ENCODE measurements at regions not wholly inside any gene's neighbourhood (a gene's known extent, or its start where the extent isn't known, plus 50 kb on each side); places are given as distances from the start of the nearest gene placed in this dataset.

- H3K36me3 ChIP-seq (ENCODE audit: control insufficient read depth in 3 of 3, insufficient read depth in 3 of 3, low read length in 3 of 3), result no peaks in the 10 kb centered on the region
- peaks cover 7 to 24% (median 9%) of the 10 kb centered on the region in 3 donors for H3K4me1 ChIP-seq (ENCODE audit: control insufficient read depth in 3 of 3, insufficient read depth in 3 of 3, low read length in 3 of 3)
- H3K27me3 ChIP-seq (ENCODE audit: control insufficient read depth in 3 of 3, insufficient read depth in 3 of 3, low read length in 3 of 3), result no peaks in the 10 kb centered on the region
- H3K4me3 ChIP-seq (ENCODE audit: low read length in 3 of 3), result peak overlapping the region in 2 of 3 donors; percentile 10 to 36
- no peaks in the 10 kb centered on the region for H3K9me3 ChIP-seq (ENCODE audit: control insufficient read depth in 3 of 3, low read length in 3 of 3)
- H3K27ac ChIP-seq (ENCODE audit: low read depth, low read length), result peak overlapping the region; percentile 63
- H3K9ac ChIP-seq (ENCODE audit: low read depth in 1 of 3, low read length in 3 of 3), result no peak overlapping the region
These were observed 234.4 kb downstream of the LTN1 start for GRCh38 chr21:28758042-28758882.

- no peak overlapping the region for H3K4me3 ChIP-seq (ENCODE audit: low read length in 3 of 3)
- peaks cover 7 to 11% (median 9%) of the 10 kb centered on the region in 3 donors for H3K4me1 ChIP-seq (ENCODE audit: control insufficient read depth in 3 of 3, insufficient read depth in 3 of 3, low read length in 3 of 3)
- no peaks in the 10 kb centered on the region for H3K36me3 ChIP-seq (ENCODE audit: control insufficient read depth in 3 of 3, insufficient read depth in 3 of 3, low read length in 3 of 3)
- no peaks in the 10 kb centered on the region for H3K9me3 ChIP-seq (ENCODE audit: control insufficient read depth in 3 of 3, low read length in 3 of 3)
- H3K27ac ChIP-seq (ENCODE audit: low read depth, low read length), result peak overlapping the region; percentile 29
- H3K9ac ChIP-seq (ENCODE audit: low read depth in 1 of 3, low read length in 3 of 3), result no peak overlapping the region
- no peaks in the 10 kb centered on the region for H3K27me3 ChIP-seq (ENCODE audit: control insufficient read depth in 3 of 3, insufficient read depth in 3 of 3, low read length in 3 of 3)
These were observed 237.8 kb downstream of the LTN1 start for GRCh38 chr21:28754862-28755261.

- Histone ChIP-seq H3K36me3 (ENCODE audit: control insufficient read depth in 3 of 3, insufficient read depth in 3 of 3, low read length in 3 of 3) (no peaks in the 10 kb centered on the region), H3K9ac (ENCODE audit: low read depth in 1 of 3, low read length in 3 of 3) (no peak overlapping the region), H3K27ac (ENCODE audit: low read depth, low read length) (peak overlapping the region; percentile 5), H3K9me3 (ENCODE audit: control insufficient read depth in 3 of 3, low read length in 3 of 3) (no peaks in the 10 kb centered on the region), H3K4me1 (ENCODE audit: control insufficient read depth in 3 of 3, insufficient read depth in 3 of 3, low read length in 3 of 3) (peaks cover 7 to 10% (median 9%) of the 10 kb centered on the region in 3 donors), H3K27me3 (ENCODE audit: control insufficient read depth in 3 of 3, insufficient read depth in 3 of 3, low read length in 3 of 3) (no peaks in the 10 kb centered on the region), H3K4me3 (ENCODE audit: low read length in 3 of 3) (no peak overlapping the region)
These were observed 238.5 kb downstream of the LTN1 start for GRCh38 chr21:28754127-28754611.

GRCh38 chr21:28752131-28752530 is 240.5 kb downstream of the LTN1 start:
- Histone ChIP-seq H3K27ac (ENCODE audit: low read depth, low read length) (no peak overlapping the region), H3K4me3 (ENCODE audit: low read length in 3 of 3) (no peak overlapping the region), H3K4me1 (ENCODE audit: control insufficient read depth in 3 of 3, insufficient read depth in 3 of 3, low read length in 3 of 3) (peaks cover 0 to 3% (median 0%) of the 10 kb centered on the region in 3 donors), H3K36me3 (ENCODE audit: control insufficient read depth in 3 of 3, insufficient read depth in 3 of 3, low read length in 3 of 3) (no peaks in the 10 kb centered on the region), H3K9ac (ENCODE audit: low read depth in 1 of 3, low read length in 3 of 3) (no peak overlapping the region), H3K9me3 (ENCODE audit: control insufficient read depth in 3 of 3, low read length in 3 of 3) (no peaks in the 10 kb centered on the region), H3K27me3 (ENCODE audit: control insufficient read depth in 3 of 3, insufficient read depth in 3 of 3, low read length in 3 of 3) (no peaks in the 10 kb centered on the region)

- Histone ChIP-seq H3K27ac (ENCODE audit: low read depth, low read length) (no peak overlapping the region), H3K9me3 (ENCODE audit: control insufficient read depth in 3 of 3, low read length in 3 of 3) (no peaks in the 10 kb centered on the region), H3K36me3 (ENCODE audit: control insufficient read depth in 3 of 3, insufficient read depth in 3 of 3, low read length in 3 of 3) (no peaks in the 10 kb centered on the region), H3K27me3 (ENCODE audit: control insufficient read depth in 3 of 3, insufficient read depth in 3 of 3, low read length in 3 of 3) (no peaks in the 10 kb centered on the region), H3K4me1 (ENCODE audit: control insufficient read depth in 3 of 3, insufficient read depth in 3 of 3, low read length in 3 of 3) (peaks cover 0 to 3% (median 0%) of the 10 kb centered on the region in 3 donors), H3K4me3 (ENCODE audit: low read length in 3 of 3) (no peak overlapping the region), H3K9ac (ENCODE audit: low read depth in 1 of 3, low read length in 3 of 3) (no peak overlapping the region)
These were observed 241.5 kb downstream of the LTN1 start for GRCh38 chr21:28751176-28751575.

- peaks cover 0 to 3% (median 0%) of the 10 kb centered on the region in 3 donors for H3K4me1 ChIP-seq (ENCODE audit: control insufficient read depth in 3 of 3, insufficient read depth in 3 of 3, low read length in 3 of 3)
- no peak overlapping the region for H3K27ac ChIP-seq (ENCODE audit: low read depth, low read length)
These were observed 242.1 kb downstream of the LTN1 start for GRCh38 chr21:28750565-28750964.

GRCh38 chr21:28749536-28749935 is 243.1 kb downstream of the LTN1 start:
- Histone ChIP-seq H3K9me3 (ENCODE audit: control insufficient read depth in 3 of 3, low read length in 3 of 3) (no peaks in the 10 kb centered on the region), H3K9ac (ENCODE audit: low read depth in 1 of 3, low read length in 3 of 3) (no peak overlapping the region), H3K27ac (ENCODE audit: low read depth, low read length) (no peak overlapping the region), H3K27me3 (ENCODE audit: control insufficient read depth in 3 of 3, insufficient read depth in 3 of 3, low read length in 3 of 3) (no peaks in the 10 kb centered on the region), H3K4me1 (ENCODE audit: control insufficient read depth in 3 of 3, insufficient read depth in 3 of 3, low read length in 3 of 3) (peaks cover 0 to 5% (median 4%) of the 10 kb centered on the region in 3 donors), H3K36me3 (ENCODE audit: control insufficient read depth in 3 of 3, insufficient read depth in 3 of 3, low read length in 3 of 3) (no peaks in the 10 kb centered on the region), H3K4me3 (ENCODE audit: low read length in 3 of 3) (no peak overlapping the region)

More at GRCh38 chr21:28750565-28750964, 242.1 kb downstream of the LTN1 start:
- Histone ChIP-seq H3K4me3 (ENCODE audit: low read length in 3 of 3) (no peak overlapping the region), H3K27me3 (ENCODE audit: control insufficient read depth in 3 of 3, insufficient read depth in 3 of 3, low read length in 3 of 3) (no peaks in the 10 kb centered on the region), H3K9ac (ENCODE audit: low read depth in 1 of 3, low read length in 3 of 3) (no peak overlapping the region), H3K9me3 (ENCODE audit: control insufficient read depth in 3 of 3, low read length in 3 of 3) (no peaks in the 10 kb centered on the region), H3K36me3 (ENCODE audit: control insufficient read depth in 3 of 3, insufficient read depth in 3 of 3, low read length in 3 of 3) (no peaks in the 10 kb centered on the region)

GRCh38 chr21:28747464-28747863 is 245.2 kb downstream of the LTN1 start:
- Histone ChIP-seq H3K9ac (ENCODE audit: low read depth in 1 of 3, low read length in 3 of 3) (no peak overlapping the region), H3K36me3 (ENCODE audit: control insufficient read depth in 3 of 3, insufficient read depth in 3 of 3, low read length in 3 of 3) (no peaks in the 10 kb centered on the region), H3K4me3 (ENCODE audit: low read length in 3 of 3) (no peak overlapping the region), H3K27ac (ENCODE audit: low read depth, low read length) (no peak overlapping the region), H3K4me1 (ENCODE audit: control insufficient read depth in 3 of 3, insufficient read depth in 3 of 3, low read length in 3 of 3) (peaks cover 0 to 5% (median 4%) of the 10 kb centered on the region in 3 donors), H3K27me3 (ENCODE audit: control insufficient read depth in 3 of 3, insufficient read depth in 3 of 3, low read length in 3 of 3) (no peaks in the 10 kb centered on the region), H3K9me3 (ENCODE audit: control insufficient read depth in 3 of 3, low read length in 3 of 3) (no peaks in the 10 kb centered on the region)

GRCh38 chr21:28746166-28746565 is 246.5 kb downstream of the LTN1 start:
- H3K9ac ChIP-seq (ENCODE audit: low read depth in 1 of 3, low read length in 3 of 3), result no peak overlapping the region
- H3K36me3 ChIP-seq (ENCODE audit: control insufficient read depth in 3 of 3, insufficient read depth in 3 of 3, low read length in 3 of 3), result no peaks in the 10 kb centered on the region
- no peaks in the 10 kb centered on the region for H3K27me3 ChIP-seq (ENCODE audit: control insufficient read depth in 3 of 3, insufficient read depth in 3 of 3, low read length in 3 of 3)
- H3K4me1 ChIP-seq (ENCODE audit: control insufficient read depth in 3 of 3, insufficient read depth in 3 of 3, low read length in 3 of 3), result peaks cover 0 to 5% (median 4%) of the 10 kb centered on the region in 3 donors
- no peaks in the 10 kb centered on the region for H3K9me3 ChIP-seq (ENCODE audit: control insufficient read depth in 3 of 3, low read length in 3 of 3)
- H3K27ac ChIP-seq (ENCODE audit: low read depth, low read length), result no peak overlapping the region
- H3K4me3 ChIP-seq (ENCODE audit: low read length in 3 of 3), result no peak overlapping the region

Measured in skeletal muscle tissue (tissue), 3 donors.